Neural cell (in vitro differentiated cells): ENCODE measurements at regions not wholly inside any gene's neighbourhood (a gene's known extent, or its start where the extent isn't known, plus 50 kb on each side); places are given as distances from the start of the nearest gene placed in this dataset.

Source experiments
- H2AFZ ChIP-seq: fragments of 200-600, 300-800 bp; sonication (generic), shearing (Covaris generic); 2 replicates; pipeline ENCODE4 v1.6.0; 2014; ENCODE audit warnings: low read depth, mild to moderate bottlenecking, antibody characterized with exemption, low read length, moderate library complexity
- H3F3A ChIP-seq: fragments of 200-600 bp; shearing (Covaris generic); 2 replicates; pipeline ENCODE4 v1.6.1; 2016; ENCODE audit warnings: mild to moderate bottlenecking, moderate library complexity, mixed read lengths, antibody characterized with exemption, low read length; ENCODE audit not compliant: insufficient read depth, poor library complexity, severe bottlenecking
- H3K27ac ChIP-seq: fragments of 200-600, 300-800 bp; sonication (generic), shearing (Covaris generic); 2 replicates; pipeline ENCODE4 v1.5.1; 2014; ENCODE audit warnings: mild to moderate bottlenecking, low read length, moderate library complexity
- H3K27me3 ChIP-seq: fragments of 300-800, 200-600 bp; sonication (generic), shearing (Covaris generic); 2 replicates; pipeline ENCODE4 v1.6.0; 2014; ENCODE audit warnings: mild to moderate bottlenecking, low read depth, low read length, moderate library complexity; ENCODE audit not compliant: insufficient read depth
- H3K36me3 ChIP-seq: fragments of 300-800, 200-600 bp; sonication (generic), shearing (Covaris generic); 2 replicates; pipeline ENCODE4 v1.5.1; 2014; ENCODE audit warnings: mild to moderate bottlenecking, antibody characterized with exemption, low read length, moderate library complexity; ENCODE audit not compliant: insufficient read depth
- H3K4me2 ChIP-seq: fragments of 300-800, 200-600 bp; sonication (generic), shearing (Covaris generic); 2 replicates; pipeline ENCODE4 v1.6.0; 2014; ENCODE audit warnings: mild to moderate bottlenecking, low read length
- H3K4me3 ChIP-seq: fragments of 300-800, 200-600 bp; sonication (generic), shearing (Covaris generic); 2 replicates; pipeline ENCODE4 v1.5.1; 2014; ENCODE audit warnings: mild to moderate bottlenecking, low read length, moderate library complexity
- H3K79me2 ChIP-seq: fragments of 200-600 bp; shearing (Covaris generic); replicated peaks from 2 replicates; pipeline ENCODE4 v1.6.0; 2014; ENCODE audit warnings: mild to moderate bottlenecking, low read length, moderate library complexity; ENCODE audit not compliant: insufficient read depth
- H3K9ac ChIP-seq: fragments of 300-800, 200-600 bp; sonication (generic), shearing (Covaris generic); 2 replicates; pipeline ENCODE4 v1.6.1; 2016; ENCODE audit warnings: mild to moderate bottlenecking, low read length, mixed read lengths
- H3K9me2 ChIP-seq: fragments of 200-600 bp; shearing (Covaris generic); 2 replicates; pipeline ENCODE4 v1.6.1; 2016; ENCODE audit warnings: mild to moderate bottlenecking, low read length, mixed read lengths; ENCODE audit not compliant: insufficient read depth
- H3K9me3 ChIP-seq: fragments of 200-600, 300-800 bp; sonication (generic), shearing (Covaris generic); 2 replicates; pipeline ENCODE4 v1.6.1; 2016; ENCODE audit warnings: mild to moderate bottlenecking, mixed run types, low read length, moderate library complexity, mixed read lengths
- H4K20me1 ChIP-seq: fragments of 200-600 bp; shearing (Covaris generic); 2 replicates; pipeline ENCODE4 v1.6.1; 2016; ENCODE audit warnings: mild to moderate bottlenecking, mixed run types; ENCODE audit not compliant: insufficient read depth
- EP300 ChIP-seq: fragments of 450-650 bp; conservative IDR thresholded peaks from 2 replicates; pipeline ENCODE4 v1.6.1; 2014; ENCODE audit warnings: antibody characterized with exemption, mild to moderate bottlenecking, moderate library complexity; ENCODE audit not compliant: poor library complexity, severe bottlenecking
- EZH2 ChIP-seq: fragments of 200-600, 300-800 bp; shearing (Covaris generic), sonication (generic); IDR thresholded peaks from 2 replicates; pipeline ENCODE4 v1.6.1; 2014; ENCODE audit warnings: antibody characterized with exemption, low read length, borderline replicate concordance, mild to moderate bottlenecking; ENCODE audit not compliant: insufficient read depth, poor library complexity, severe bottlenecking
- MXI1 ChIP-seq: fragments of 450-650 bp; conservative IDR thresholded peaks from 2 replicates; pipeline ENCODE4 v1.6.1; 2014; ENCODE audit warnings: antibody characterized with exemption, mild to moderate bottlenecking; ENCODE audit not compliant: poor library complexity, severe bottlenecking
- POLR2AphosphoS5 ChIP-seq: IDR thresholded peaks from 2 replicates; pipeline ENCODE4 v1.6.1; 2012
- RAD21 ChIP-seq: fragments of 450-650 bp; conservative IDR thresholded peaks from 2 replicates; pipeline ENCODE4 v1.6.1; 2014; ENCODE audit warnings: antibody characterized with exemption, mild to moderate bottlenecking, moderate library complexity
- REST ChIP-seq: IDR thresholded peaks from 2 replicates; pipeline ENCODE4 v1.6.1; 2012; ENCODE audit warnings: borderline replicate concordance
- SMC3 ChIP-seq: fragments of 450-650 bp; conservative IDR thresholded peaks from 2 replicates; pipeline ENCODE4 v1.6.1; 2014; ENCODE audit warnings: antibody characterized with exemption, mild to moderate bottlenecking, moderate library complexity; ENCODE audit not compliant: poor library complexity
- TAF1 ChIP-seq: IDR thresholded peaks from 2 replicates; pipeline ENCODE4 v1.6.1; 2012; ENCODE audit warnings: low read depth
- TF ChIP-seq, protein P1 (sequence below): fragments of 450-650 bp; IDR thresholded peaks from 2 replicates; pipeline ENCODE4 v1.5.1; 2014; ENCODE audit warnings: antibody characterized with exemption, mild to moderate bottlenecking, moderate library complexity; ENCODE audit not compliant: poor library complexity, severe bottlenecking

- H3K9me2 ChIP-seq: no peaks in the 10 kb centered on the region
- H4K20me1 ChIP-seq: no peaks in the 10 kb centered on the region
- H3K36me3 ChIP-seq: no peaks in the 10 kb centered on the region
- no peaks in the 10 kb centered on the region for H3K27me3 ChIP-seq
- no peaks in the 10 kb centered on the region for H3K9me3 ChIP-seq
- no peaks in the 10 kb centered on the region for H3K79me2 ChIP-seq
- H2AFZ ChIP-seq: no peak overlapping the region
- no peak overlapping the region for H3K4me2 ChIP-seq
- TF ChIP-seq RAD21 (no peak), REST (no peak), EZH2 (no peak), MXI1 (no peak), EP300 (no peak), POLR2AphosphoS5 (no peak), SMC3 (no peak), TAF1 (no peak)
- TF ChIP-seq, protein P1, sequence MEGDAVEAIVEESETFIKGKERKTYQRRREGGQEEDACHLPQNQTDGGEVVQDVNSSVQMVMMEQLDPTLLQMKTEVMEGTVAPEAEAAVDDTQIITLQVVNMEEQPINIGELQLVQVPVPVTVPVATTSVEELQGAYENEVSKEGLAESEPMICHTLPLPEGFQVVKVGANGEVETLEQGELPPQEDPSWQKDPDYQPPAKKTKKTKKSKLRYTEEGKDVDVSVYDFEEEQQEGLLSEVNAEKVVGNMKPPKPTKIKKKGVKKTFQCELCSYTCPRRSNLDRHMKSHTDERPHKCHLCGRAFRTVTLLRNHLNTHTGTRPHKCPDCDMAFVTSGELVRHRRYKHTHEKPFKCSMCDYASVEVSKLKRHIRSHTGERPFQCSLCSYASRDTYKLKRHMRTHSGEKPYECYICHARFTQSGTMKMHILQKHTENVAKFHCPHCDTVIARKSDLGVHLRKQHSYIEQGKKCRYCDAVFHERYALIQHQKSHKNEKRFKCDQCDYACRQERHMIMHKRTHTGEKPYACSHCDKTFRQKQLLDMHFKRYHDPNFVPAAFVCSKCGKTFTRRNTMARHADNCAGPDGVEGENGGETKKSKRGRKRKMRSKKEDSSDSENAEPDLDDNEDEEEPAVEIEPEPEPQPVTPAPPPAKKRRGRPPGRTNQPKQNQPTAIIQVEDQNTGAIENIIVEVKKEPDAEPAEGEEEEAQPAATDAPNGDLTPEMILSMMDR: no peak
- no peak overlapping the region for H3K27ac ChIP-seq
- H3F3A ChIP-seq: no peaks in the 10 kb centered on the region
- H3K4me3 ChIP-seq: no peak overlapping the region
- no peak overlapping the region for H3K9ac ChIP-seq
Observed at GRCh38 chr2:138212434-138212833, 248.2 kb downstream of the HNMT start.

GRCh38 chr2:138213084-138213483, 248.8 kb downstream of the HNMT start:
- H3K9ac ChIP-seq: no peak overlapping the region
- H3K79me2 ChIP-seq: no peaks in the 10 kb centered on the region
- no peaks in the 10 kb centered on the region for H3K36me3 ChIP-seq
- no peaks in the 10 kb centered on the region for H3K27me3 ChIP-seq
- no peak overlapping the region for H3K4me3 ChIP-seq
- H3K27ac ChIP-seq: no peak overlapping the region
- H3K4me2 ChIP-seq: no peak overlapping the region
- no peak for TF ChIP-seq TAF1
- no peak for TF ChIP-seq REST
- TF ChIP-seq SMC3: no peak
- TF ChIP-seq EP300: no peak
- no peak overlapping the region for H2AFZ ChIP-seq
- H4K20me1 ChIP-seq: no peaks in the 10 kb centered on the region
- H3F3A ChIP-seq: no peaks in the 10 kb centered on the region
- H3K9me2 ChIP-seq: no peaks in the 10 kb centered on the region
- H3K9me3 ChIP-seq: no peaks in the 10 kb centered on the region
